WTC11 (cell line): ENCODE measurements at regions not wholly inside any gene's neighbourhood (a gene's known extent, or its start where the extent isn't known, plus 50 kb on each side); places are given as distances from the start of the nearest gene placed in this dataset.

ENCODE experiments used
- ATAC-seq: fragments of 200-7000 bp; cut with Tn5 transposase; 2 replicates; pipeline ENCODE4 v1.10.0; 2021; ENCODE audit warnings: mild to moderate bottlenecking, moderate library complexity
- CTCF ChIA-PET: fragments of 300-600 bp; sonication (Branson Sonifier 250); formaldehyde crosslinking; loops from one replicate; lab custom pipeline; 2021; ENCODE audit warnings: antibody characterized with exemption; lab: Charles Lee
- POLR2A ChIA-PET: fragments of 350-600 bp; sonication (Branson Sonifier 250); formaldehyde crosslinking; loops from one replicate; lab custom pipeline; 2021; ENCODE audit warnings: antibody characterized with exemption; lab: Charles Lee
- DNase-seq: peaks from one replicate; pipeline ENCODE4 v3.0.0; 2021; ENCODE audit warnings: low spot score
- H3K27ac Mint-ChIP-seq: 2 replicates; pipeline ENCODE4 v1.8.0; 2021; ENCODE audit warnings: mixed read lengths
- H3K27me3 Mint-ChIP-seq: 2 replicates; pipeline ENCODE4 v1.8.0; 2021; ENCODE audit warnings: low read depth, mild to moderate bottlenecking, moderate library complexity, mixed read lengths
- H3K36me3 Mint-ChIP-seq: 2 replicates; pipeline ENCODE4 v1.8.0; 2021; ENCODE audit warnings: mixed read lengths
- H3K4me1 Mint-ChIP-seq: 2 replicates; pipeline ENCODE4 v1.8.0; 2022; ENCODE audit warnings: mixed read lengths
- H3K4me3 Mint-ChIP-seq: 2 replicates; pipeline ENCODE4 v1.8.0; 2021; ENCODE audit warnings: mild to moderate bottlenecking, moderate library complexity, mixed read lengths
- H3K9me3 Mint-ChIP-seq: 2 replicates; pipeline ENCODE4 v1.8.0; 2021; ENCODE audit warnings: mixed read lengths
- AR ChIP-seq: fragments of 250-450 bp; sonication (Bioruptor Pico); IDR thresholded peaks from 2 replicates; pipeline ENCODE4 v1.9.0; 2021; ENCODE audit warnings: mild to moderate bottlenecking
- KAT7 ChIP-seq: sonication (generic); formaldehyde crosslinking; IDR thresholded peaks from 2 replicates; pipeline ENCODE4 v1.8.1; 2023; ENCODE audit warnings: missing genetic modification reagents, mild to moderate bottlenecking, borderline replicate concordance
- MXD4 ChIP-seq: fragments of 250-450 bp; sonication (Bioruptor Pico); IDR thresholded peaks from 2 replicates; pipeline ENCODE4 v1.8.0; 2021; ENCODE audit warnings: mild to moderate bottlenecking, moderate library complexity, borderline replicate concordance
- RORB ChIP-seq: fragments of 250-450 bp; sonication (Bioruptor Pico); IDR thresholded peaks from 2 replicates; pipeline ENCODE4 v1.9.0; 2021; ENCODE audit warnings: mild to moderate bottlenecking
- SOX15 ChIP-seq: fragments of 250-450 bp; sonication (Bioruptor Pico); IDR thresholded peaks from 2 replicates; pipeline ENCODE4 v1.9.0; 2021; ENCODE audit warnings: mild to moderate bottlenecking
- TEAD1 ChIP-seq: sonication (generic); formaldehyde crosslinking; IDR thresholded peaks from 2 replicates; pipeline ENCODE4 v1.8.0; 2022; ENCODE audit warnings: mild to moderate bottlenecking, missing genetic modification reagents
- TEAD4 ChIP-seq: sonication (generic); formaldehyde crosslinking; IDR thresholded peaks from 2 replicates; pipeline ENCODE4 v1.8.0; 2022; ENCODE audit warnings: mild to moderate bottlenecking, missing genetic modification reagents
- ZNF138 ChIP-seq: sonication (generic); formaldehyde crosslinking; conservative IDR thresholded peaks from 2 replicates; pipeline ENCODE4 v1.8.1; 2022; ENCODE audit warnings: mild to moderate bottlenecking, moderate library complexity, missing genetic modification reagents
- ZNF232 ChIP-seq: sonication (generic); formaldehyde crosslinking; IDR thresholded peaks from 2 replicates; pipeline ENCODE4 v1.8.0; 2022; ENCODE audit warnings: mild to moderate bottlenecking, missing genetic modification reagents
- ZNF425 ChIP-seq: fragments of 250-450 bp; sonication (Bioruptor Pico); conservative IDR thresholded peaks from 2 replicates; pipeline ENCODE4 v1.9.0; 2021; ENCODE audit warnings: mild to moderate bottlenecking
- ZNF671 ChIP-seq: fragments of 250-450 bp; sonication (Bioruptor Pico); IDR thresholded peaks from 2 replicates; pipeline ENCODE4 v1.8.0; 2021; ENCODE audit warnings: mild to moderate bottlenecking
- TF ChIP-seq, protein P1 (sequence below): sonication (generic); formaldehyde crosslinking; IDR thresholded peaks from 2 replicates; pipeline ENCODE4 v1.8.0; 2022; ENCODE audit warnings: mild to moderate bottlenecking, missing genetic modification reagents
- TF ChIP-seq, protein P2 (sequence below): sonication (generic); formaldehyde crosslinking; IDR thresholded peaks from 2 replicates; pipeline ENCODE4 v1.8.0; 2022; ENCODE audit warnings: mild to moderate bottlenecking, missing genetic modification reagents
- TF ChIP-seq, protein P3 (sequence below): sonication (generic); formaldehyde crosslinking; IDR thresholded peaks from 2 replicates; pipeline ENCODE4 v1.8.0; 2023; ENCODE audit warnings: mild to moderate bottlenecking, missing genetic modification reagents
- TF ChIP-seq, protein P4 (sequence below): sonication (generic); formaldehyde crosslinking; IDR thresholded peaks from 2 replicates; pipeline ENCODE4 v1.8.1; 2022; ENCODE audit warnings: low read depth, missing genetic modification reagents, borderline replicate concordance

GRCh38 chr1:43047135-43047534 lies 88.5 kb upstream of the SLC2A1 start:
- no peak for DNase-seq
- peaks cover 9% of the 10 kb centered on the region for H3K9me3 Mint-ChIP-seq
- ChIA-PET POLR2A (interaction anchor here (0.6 kb wide), 1 partner anchor 99 kb away, joined by 5 read pairs; no protein-coding TSS in a partner anchor), CTCF (interaction anchor here (1.5 kb wide), 1 partner anchor 27 kb away, joined by 3 read pairs; no protein-coding TSS in a partner anchor)
- H3K27me3 Mint-ChIP-seq, result peaks cover 3% of the 10 kb centered on the region; the same call in 1 of the 2 replicates
- H3K4me3 Mint-ChIP-seq, result no peak overlapping the region
- no peak for TF ChIP-seq SOX15 (CRISPR knock-in tag)
- TF ChIP-seq AR (CRISPR knock-in tag), result no peak
- no peak for TF ChIP-seq RORB (CRISPR knock-in tag)
- TF ChIP-seq, protein P1, sequence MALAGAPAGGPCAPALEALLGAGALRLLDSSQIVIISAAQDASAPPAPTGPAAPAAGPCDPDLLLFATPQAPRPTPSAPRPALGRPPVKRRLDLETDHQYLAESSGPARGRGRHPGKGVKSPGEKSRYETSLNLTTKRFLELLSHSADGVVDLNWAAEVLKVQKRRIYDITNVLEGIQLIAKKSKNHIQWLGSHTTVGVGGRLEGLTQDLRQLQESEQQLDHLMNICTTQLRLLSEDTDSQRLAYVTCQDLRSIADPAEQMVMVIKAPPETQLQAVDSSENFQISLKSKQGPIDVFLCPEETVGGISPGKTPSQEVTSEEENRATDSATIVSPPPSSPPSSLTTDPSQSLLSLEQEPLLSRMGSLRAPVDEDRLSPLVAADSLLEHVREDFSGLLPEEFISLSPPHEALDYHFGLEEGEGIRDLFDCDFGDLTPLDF (CRISPR knock-in tag), result no peak
- TF ChIP-seq ZNF671 (CRISPR knock-in tag), result no peak
- TF ChIP-seq TEAD4 (CRISPR knock-in tag), result no peak
- TF ChIP-seq, protein P2, sequence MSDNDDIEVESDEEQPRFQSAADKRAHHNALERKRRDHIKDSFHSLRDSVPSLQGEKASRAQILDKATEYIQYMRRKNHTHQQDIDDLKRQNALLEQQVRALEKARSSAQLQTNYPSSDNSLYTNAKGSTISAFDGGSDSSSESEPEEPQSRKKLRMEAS, result no peak
- TF ChIP-seq, protein P3, sequence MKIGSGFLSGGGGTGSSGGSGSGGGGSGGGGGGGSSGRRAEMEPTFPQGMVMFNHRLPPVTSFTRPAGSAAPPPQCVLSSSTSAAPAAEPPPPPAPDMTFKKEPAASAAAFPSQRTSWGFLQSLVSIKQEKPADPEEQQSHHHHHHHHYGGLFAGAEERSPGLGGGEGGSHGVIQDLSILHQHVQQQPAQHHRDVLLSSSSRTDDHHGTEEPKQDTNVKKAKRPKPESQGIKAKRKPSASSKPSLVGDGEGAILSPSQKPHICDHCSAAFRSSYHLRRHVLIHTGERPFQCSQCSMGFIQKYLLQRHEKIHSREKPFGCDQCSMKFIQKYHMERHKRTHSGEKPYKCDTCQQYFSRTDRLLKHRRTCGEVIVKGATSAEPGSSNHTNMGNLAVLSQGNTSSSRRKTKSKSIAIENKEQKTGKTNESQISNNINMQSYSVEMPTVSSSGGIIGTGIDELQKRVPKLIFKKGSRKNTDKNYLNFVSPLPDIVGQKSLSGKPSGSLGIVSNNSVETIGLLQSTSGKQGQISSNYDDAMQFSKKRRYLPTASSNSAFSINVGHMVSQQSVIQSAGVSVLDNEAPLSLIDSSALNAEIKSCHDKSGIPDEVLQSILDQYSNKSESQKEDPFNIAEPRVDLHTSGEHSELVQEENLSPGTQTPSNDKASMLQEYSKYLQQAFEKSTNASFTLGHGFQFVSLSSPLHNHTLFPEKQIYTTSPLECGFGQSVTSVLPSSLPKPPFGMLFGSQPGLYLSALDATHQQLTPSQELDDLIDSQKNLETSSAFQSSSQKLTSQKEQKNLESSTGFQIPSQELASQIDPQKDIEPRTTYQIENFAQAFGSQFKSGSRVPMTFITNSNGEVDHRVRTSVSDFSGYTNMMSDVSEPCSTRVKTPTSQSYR (CRISPR knock-in tag), result no peak
- TF ChIP-seq, protein P4, sequence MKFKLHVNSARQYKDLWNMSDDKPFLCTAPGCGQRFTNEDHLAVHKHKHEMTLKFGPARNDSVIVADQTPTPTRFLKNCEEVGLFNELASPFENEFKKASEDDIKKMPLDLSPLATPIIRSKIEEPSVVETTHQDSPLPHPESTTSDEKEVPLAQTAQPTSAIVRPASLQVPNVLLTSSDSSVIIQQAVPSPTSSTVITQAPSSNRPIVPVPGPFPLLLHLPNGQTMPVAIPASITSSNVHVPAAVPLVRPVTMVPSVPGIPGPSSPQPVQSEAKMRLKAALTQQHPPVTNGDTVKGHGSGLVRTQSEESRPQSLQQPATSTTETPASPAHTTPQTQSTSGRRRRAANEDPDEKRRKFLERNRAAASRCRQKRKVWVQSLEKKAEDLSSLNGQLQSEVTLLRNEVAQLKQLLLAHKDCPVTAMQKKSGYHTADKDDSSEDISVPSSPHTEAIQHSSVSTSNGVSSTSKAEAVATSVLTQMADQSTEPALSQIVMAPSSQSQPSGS, result no peak
- TF ChIP-seq KAT7 (CRISPR knock-in tag), result no peak
- TF ChIP-seq MXD4 (CRISPR knock-in tag), result no peak
- TF ChIP-seq ZNF138 (CRISPR knock-in tag), result no peak
- TF ChIP-seq ZNF232, result no peak
- TF ChIP-seq, all 79 proteins: peak for 0
- no peak for ATAC-seq
- no peak overlapping the region for H3K27ac Mint-ChIP-seq
- H3K4me1 Mint-ChIP-seq, result peaks cover 2% of the 10 kb centered on the region; the same call in 1 of the 2 replicates
- no peaks in the 10 kb centered on the region for H3K36me3 Mint-ChIP-seq

GRCh38 chr1:43044572-43045361 lies 86.1 kb upstream of the SLC2A1 start:
- ChIA-PET CTCF (no interaction called here), POLR2A (interaction anchor here (0.5 to 1.2 kb wide), 2 partner anchors 47 to 67 kb away, joined by 3 read pairs; no protein-coding TSS in a partner anchor)
- Mint-ChIP-seq H3K4me1 (peaks cover 2% of the 10 kb centered on the region; the same call in 1 of the 2 replicates), H3K36me3 (no peaks in the 10 kb centered on the region), H3K27ac (no peak overlapping the region), H3K4me3 (no peak overlapping the region), H3K9me3 (peaks cover 9% of the 10 kb centered on the region), H3K27me3 (peaks cover 3% of the 10 kb centered on the region; the same call in 1 of the 2 replicates)
- TF ChIP-seq TEAD1 (CRISPR knock-in tag) (no peak), ZNF425 (CRISPR knock-in tag) (no peak)
- DNase-seq (no peak), ATAC-seq (no peak)
